Activated CD4-positive, alpha-beta T cell treated with anti-CD3 and anti-CD28 coated beads for 48 hours (primary cell): ENCODE measurements at regions not wholly inside any gene's neighbourhood (a gene's known extent, or its start where the extent isn't known, plus 50 kb on each side); places are given as distances from the start of the nearest gene placed in this dataset.
"Not testable (repeated sequence)": the region's sequence is repeated elsewhere in the genome, so short reads cannot be mapped to it uniquely, and the experiment has no call there.

Experiments
- DNase-seq: peaks from one replicate; pipeline ENCODE4 v3.0.0-alpha.2; 2020

GRCh38 chr9:39463696-39464095 lies 108.2 kb downstream of the SPATA31A1 start:
- DNase-seq: not testable (repeated sequence)

- DNase-seq: peak; percentile 82
Measured at GRCh38 chr9:39464122-39464777, 108.8 kb downstream of the SPATA31A1 start.

DNA sequence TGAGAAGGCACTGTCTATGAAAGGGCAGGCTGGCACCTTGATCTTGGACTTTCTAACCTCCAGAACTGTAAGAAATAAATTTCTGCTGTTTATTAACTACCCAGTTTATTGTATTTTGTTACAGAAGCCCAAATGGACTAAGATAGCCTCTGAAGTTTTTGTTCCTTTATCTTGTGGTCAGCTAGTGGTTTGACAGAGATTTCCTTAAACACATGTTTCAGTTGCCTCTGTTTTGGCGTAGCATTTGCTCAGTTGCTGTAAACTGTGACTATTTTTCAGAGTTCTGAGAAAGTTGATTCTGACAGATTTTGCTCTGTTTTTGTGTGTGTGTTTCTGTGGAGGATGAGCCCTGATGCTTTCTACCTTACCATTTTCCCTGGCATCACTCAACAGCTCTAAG lies 119.0 kb downstream of the SPATA31A1 start:
- DNase-seq: not testable (repeated sequence)

GRCh38 chr9:39483073-39483472 lies 127.6 kb downstream of the SPATA31A1 start:
- DNase-seq: not testable (repeated sequence)

DNA sequence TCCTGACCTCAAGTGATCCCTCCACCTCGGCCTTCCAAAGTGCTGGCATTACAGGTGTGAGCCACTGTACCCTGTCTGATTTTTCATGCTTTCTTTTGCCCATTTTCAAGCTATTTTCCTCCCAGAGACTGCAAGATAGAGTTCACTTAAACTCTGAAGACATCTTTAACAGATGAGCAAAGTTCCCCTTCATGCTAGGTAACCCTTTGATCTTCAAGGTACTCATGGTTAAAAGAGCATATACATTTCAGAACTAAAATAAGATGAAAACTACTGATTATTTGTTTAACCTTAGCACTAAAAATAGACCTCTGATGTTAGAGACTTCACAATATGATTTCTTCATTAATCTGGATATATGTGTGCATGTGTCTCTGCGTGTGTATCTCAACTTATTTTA lies 128.4 kb downstream of the SPATA31A1 start:
- not testable (repeated sequence) for DNase-seq

- DNase-seq: not testable (repeated sequence)
Measured at GRCh38 chr9:39484292-39484691, 128.8 kb downstream of the SPATA31A1 start.

- not testable (repeated sequence) for DNase-seq
Measured at GRCh38 chr9:39487477-39487876, 132.0 kb downstream of the SPATA31A1 start.

- DNase-seq: not testable (repeated sequence)
Measured at GRCh38 chr9:39496248-39496647, 140.8 kb downstream of the SPATA31A1 start.

DNA sequence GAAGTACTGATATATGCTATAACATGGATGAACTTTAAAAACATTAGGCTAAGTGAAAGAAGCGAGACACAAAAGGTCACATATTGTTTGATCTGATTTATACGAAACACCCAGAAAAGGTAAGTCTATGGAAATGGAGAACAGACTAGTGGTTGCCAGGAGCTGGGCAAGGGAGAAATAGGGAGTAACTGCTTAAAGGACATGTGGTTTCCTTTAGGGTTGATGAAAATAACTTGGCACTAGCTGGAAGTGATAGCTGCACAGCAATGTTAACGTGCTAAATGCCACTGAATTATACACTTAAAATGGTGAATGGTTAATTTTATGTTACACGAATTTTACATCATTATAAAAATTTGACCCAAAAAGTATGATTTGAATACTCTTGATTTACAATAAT lies 147.7 kb downstream of the SPATA31A1 start:
- DNase-seq: not testable (repeated sequence)

DNA sequence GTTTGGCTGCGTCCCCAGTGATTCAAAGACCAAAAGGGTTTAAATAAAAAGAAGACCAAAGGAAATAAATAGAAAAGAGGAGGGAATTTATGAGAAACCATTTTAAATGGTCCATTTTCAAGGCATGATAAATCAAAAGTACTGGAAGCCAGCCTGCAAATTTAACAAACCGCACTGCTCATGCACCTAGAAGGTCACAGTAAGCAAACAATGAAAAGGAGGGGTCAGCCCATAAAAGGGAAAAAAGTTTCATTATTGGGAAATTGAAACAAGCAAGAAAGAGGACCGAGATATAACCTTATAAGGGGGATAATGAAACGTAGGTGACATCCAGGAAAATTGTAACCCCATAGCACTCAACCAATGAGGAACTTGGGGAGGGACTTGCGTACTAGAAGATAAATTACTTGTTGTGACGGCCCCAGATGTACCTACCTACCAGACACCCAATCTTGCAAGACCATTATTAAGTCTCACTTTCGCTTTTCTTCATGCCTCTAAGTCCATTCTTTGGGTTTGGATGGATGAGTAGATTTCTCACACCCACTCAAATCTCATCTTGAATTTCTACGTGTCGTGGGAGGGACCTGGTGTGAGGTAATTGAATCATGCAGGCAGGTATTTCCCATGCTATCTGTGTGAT lies 172.0 kb downstream of the SPATA31A1 start:
- DNase-seq: not testable (repeated sequence)

- DNase-seq: not testable (repeated sequence)
Measured at GRCh38 chr9:39532597-39532996, 177.1 kb downstream of the SPATA31A1 start.

GRCh38 chr9:39533001-39533762 lies 177.7 kb downstream of the SPATA31A1 start:
- DNase-seq: not testable (repeated sequence)

DNA sequence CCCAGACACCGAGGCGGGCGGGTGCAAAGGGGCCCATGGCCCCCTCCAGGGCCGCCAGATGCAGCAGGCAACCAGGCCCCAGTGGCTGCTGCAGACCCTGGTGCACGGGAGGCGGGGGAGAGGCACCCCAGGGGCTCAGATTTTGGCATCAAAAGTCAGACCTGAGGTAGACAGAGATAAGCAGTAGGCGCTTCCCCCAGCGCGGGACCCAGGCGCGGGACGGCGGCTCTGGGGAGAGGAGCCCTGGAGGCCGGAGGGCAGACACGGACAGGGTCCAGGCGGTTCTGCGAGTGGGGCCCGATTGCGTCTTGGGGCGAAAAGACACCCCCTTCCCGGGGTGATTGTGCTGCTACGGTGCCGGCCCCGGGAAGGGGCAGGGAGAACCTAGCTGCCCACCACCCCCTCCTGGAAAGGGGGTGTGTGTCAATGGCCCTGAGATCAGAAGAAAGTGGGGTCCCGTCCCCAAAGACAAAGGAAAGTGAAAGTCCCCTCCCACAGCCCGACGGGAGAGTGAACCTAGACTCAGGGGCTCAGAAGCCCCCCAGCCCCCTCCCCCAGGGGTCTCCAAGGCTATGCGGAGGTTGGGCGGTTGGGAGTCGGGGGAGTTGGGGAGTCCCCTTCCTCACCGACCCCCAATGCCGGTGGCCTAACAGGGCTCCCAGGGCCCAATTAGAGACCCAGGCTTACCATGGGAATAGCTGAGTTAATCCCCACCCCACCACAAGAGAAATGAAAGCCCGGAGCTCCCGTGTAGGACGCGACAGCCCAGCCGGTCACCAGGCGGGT lies 178.5 kb downstream of the SPATA31A1 start:
- not testable (repeated sequence) for DNase-seq

- not testable (repeated sequence) for DNase-seq
Measured at GRCh38 chr9:39534897-39535296, 179.4 kb downstream of the SPATA31A1 start.

DNA sequence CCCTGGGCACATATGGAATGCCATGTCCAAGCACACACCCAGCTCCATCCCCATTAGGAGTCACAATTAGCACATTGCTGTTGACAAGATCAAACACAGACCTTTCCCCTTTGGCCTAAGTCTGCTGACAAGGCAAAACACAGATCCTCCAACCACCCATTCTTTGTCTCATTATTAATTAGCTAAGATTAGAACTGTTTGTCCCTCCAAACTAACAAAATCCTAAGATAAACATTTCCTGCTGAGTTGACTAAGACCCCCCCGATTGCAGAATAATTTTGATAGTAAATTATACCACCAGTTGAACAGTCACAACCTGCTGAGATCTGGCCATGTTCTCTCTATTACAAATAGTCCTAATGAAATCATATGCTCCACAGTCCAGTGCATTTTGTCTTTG lies 186.7 kb downstream of the SPATA31A1 start:
- DNase-seq: not testable (repeated sequence)

GRCh38 chr9:39545079-39545478 lies 189.6 kb downstream of the SPATA31A1 start:
- DNase-seq: not testable (repeated sequence)

GRCh38 chr9:39550573-39550972 lies 195.1 kb downstream of the SPATA31A1 start:
- not testable (repeated sequence) for DNase-seq

- DNase-seq: not testable (repeated sequence)
Measured at GRCh38 chr9:39551544-39551943, 196.1 kb downstream of the SPATA31A1 start.

- not testable (repeated sequence) for DNase-seq
Measured at GRCh38 chr9:39552242-39552881, 196.9 kb downstream of the SPATA31A1 start.

GRCh38 chr9:39554352-39554751 lies 198.9 kb downstream of the SPATA31A1 start:
- DNase-seq: not testable (repeated sequence)

GRCh38 chr9:39559384-39559783 lies 203.9 kb downstream of the SPATA31A1 start:
- peak; percentile 26 for DNase-seq

DNA sequence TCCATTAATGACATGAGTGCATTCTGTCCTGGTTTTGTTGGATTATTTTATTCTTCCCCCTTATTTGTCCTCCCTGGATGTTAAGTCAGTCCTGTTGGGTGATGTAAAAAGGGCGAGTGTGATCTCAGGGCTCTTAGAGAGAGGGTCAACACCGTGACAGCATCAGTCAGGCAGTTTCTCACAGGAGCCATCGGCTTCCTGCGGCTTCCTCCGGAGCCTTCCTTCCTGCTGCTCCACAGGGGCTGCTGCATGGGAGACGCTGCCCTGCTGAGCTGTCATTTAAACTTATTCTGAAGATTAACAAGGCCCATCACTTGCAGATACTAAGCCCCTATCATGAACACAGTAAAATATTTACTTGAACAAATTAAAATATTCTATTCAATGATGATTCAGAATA lies 211.3 kb downstream of the SPATA31A1 start:
- DNase-seq: not testable (repeated sequence)
